Fibroblast of pulmonary artery (primary cell): ENCODE measurements at regions not wholly inside any gene's neighbourhood (a gene's known extent, or its start where the extent isn't known, plus 50 kb on each side); places are given as distances from the start of the nearest gene placed in this dataset.

Source experiments
- DNase-seq: peaks from one replicate; pipeline ENCODE4 v3.0.0-alpha.2; 2010; ENCODE audit warnings: low read depth
- H3K4me3 ChIP-seq: replicated peaks from 2 replicates; pipeline ENCODE4 v1.5.1; 2011; ENCODE audit warnings: low read depth, mild to moderate bottlenecking, control low read depth, low read length, moderate library complexity
- CTCF ChIP-seq: IDR thresholded peaks from 2 replicates; pipeline ENCODE4 v1.5.1; 2011; ENCODE audit warnings: mild to moderate bottlenecking, control low read depth, low read length, inconsistent platforms; ENCODE audit errors: missing control alignments

GRCh38 chr14:44010595-44010994 lies 496.5 kb downstream of the FSCB start:
- no peak overlapping the region for H3K4me3 ChIP-seq
- no peak for DNase-seq
- TF ChIP-seq CTCF: no peak

- no peak for TF ChIP-seq CTCF
- no peak overlapping the region for H3K4me3 ChIP-seq
- no peak for DNase-seq
Observed at GRCh38 chr14:44010071-44010470, 497.0 kb downstream of the FSCB start.

- DNase-seq: no peak
- no peak overlapping the region for H3K4me3 ChIP-seq
- no peak for TF ChIP-seq CTCF
Observed at GRCh38 chr14:44009642-44010041, 497.4 kb downstream of the FSCB start.

DNA sequence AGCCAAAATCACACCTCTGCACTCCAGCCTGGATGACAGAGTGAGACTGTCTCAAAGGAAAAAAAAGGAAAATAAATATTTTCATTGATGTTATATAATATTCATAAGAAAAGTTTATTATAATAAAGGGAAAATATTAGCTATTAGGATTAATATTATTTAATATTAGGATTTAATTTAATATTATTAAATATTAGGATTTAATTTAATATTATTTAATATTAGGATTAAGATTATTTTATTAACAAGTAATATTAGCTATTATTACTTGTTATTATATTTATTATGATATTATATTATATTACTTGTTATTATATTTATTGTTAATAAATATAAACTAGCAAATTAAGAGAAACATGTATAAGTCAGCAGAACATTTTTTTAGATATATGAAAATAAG lies 518.1 kb downstream of the FSCB start:
- TF ChIP-seq CTCF: no peak
- DNase-seq: no peak
- H3K4me3 ChIP-seq: no peak overlapping the region

GRCh38 chr14:43983721-43984120 lies 523.4 kb downstream of the FSCB start:
- TF ChIP-seq CTCF: no peak
- H3K4me3 ChIP-seq: no peak overlapping the region
- DNase-seq: no peak

DNA sequence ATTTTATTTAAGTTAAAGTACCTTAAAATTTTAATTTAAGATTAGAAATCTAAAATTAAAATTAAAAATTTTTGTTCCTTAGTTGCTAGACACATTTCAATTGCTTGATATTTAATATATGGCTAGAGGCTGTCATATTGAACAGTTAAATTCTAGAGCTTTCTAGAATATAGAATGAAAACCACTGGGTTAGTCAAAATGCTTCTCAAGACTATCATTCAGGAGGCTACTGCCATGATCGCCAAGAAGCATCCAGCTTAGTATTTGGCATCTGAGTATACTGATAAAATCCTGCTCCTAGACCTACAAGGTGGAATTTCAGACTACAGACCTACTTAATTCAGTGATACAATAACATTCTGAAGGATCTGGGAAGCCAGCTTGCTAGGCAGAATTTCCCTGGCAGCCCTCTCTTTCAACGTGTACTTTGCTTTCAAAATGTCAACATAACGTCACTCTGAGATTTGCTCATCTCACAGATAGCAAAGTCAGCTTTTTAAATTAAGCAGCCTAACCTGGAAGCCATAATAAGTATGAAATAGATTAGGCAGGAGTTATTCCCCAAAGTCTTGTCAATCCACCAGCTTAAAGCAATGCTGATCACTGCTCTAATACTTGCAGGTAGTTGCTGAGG lies 525.8 kb downstream of the FSCB start:
- no peak overlapping the region for H3K4me3 ChIP-seq
- no peak for DNase-seq
- no peak for TF ChIP-seq CTCF

GRCh38 chr14:43956741-43957140 lies 550.3 kb downstream of the FSCB start:
- no peak overlapping the region for H3K4me3 ChIP-seq
- TF ChIP-seq CTCF: no peak
- DNase-seq: no peak
